DMS53 treated with DMSO at 0.1 percent for 48 hours (cell line): ENCODE measurements at regions not wholly inside any gene's neighbourhood (a gene's known extent, or its start where the extent isn't known, plus 50 kb on each side); places are given as distances from the start of the nearest gene placed in this dataset.
"Not testable (repeated sequence)": the region's sequence is repeated elsewhere in the genome, so short reads cannot be mapped to it uniquely, and the experiment has no call there.

ENCODE experiments used
- DNase-seq: peaks from one replicate; lab custom pipeline; 2025; ENCODE audit not compliant: unreplicated experiment; lab: John Stamatoyannopoulos, UW

DNA sequence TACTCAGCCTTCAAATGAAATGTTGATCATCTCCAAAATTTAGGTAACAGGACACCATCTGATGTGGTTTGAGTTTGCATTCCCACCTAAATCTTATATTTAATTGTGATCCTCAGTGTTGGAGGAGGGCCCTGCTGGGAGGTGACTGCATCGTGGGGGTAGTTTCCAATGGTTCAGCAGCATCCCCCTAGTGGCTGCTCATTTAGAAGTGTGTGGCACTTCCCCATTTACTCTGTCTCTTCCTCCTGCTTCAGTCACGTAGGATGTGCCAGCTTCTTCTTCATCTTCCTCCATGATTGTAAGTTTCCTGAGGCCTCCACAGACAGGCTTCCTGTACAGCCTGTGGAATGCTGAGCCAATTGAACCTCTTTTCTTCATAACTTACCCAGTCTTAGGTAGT is 731.2 kb downstream of the USP25 start:
- no peak for DNase-seq

DNA sequence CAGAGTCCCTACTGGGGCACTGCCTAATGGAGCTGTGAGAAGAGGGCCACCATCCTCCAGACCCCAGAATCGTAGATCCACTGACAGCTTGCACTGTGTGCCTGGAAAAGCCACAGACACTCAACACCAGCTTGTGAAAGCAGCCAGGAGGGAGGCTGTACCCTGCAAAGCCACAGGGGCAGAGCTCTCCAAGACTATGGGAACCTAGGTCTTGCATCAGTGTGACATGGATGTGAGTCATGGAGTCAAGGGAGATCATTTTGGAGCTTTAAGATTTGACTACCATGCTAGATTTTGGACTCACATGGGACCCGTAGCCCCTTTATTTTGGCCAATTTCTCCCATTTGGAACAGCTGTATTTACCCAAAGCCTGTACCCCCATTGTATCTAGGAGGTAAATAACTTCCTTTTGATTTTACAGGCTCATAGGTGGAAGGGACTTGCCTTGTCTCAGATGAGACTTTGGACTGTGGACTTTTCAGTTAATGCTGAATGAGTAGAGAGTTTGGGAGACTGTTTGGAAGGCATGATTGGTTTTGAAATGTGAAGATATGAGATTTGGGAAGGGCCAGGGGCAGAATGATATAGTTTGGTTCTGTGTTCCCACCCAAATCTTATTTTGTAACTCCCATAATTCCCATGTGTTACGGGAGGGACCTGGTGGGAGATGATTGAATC is 734.6 kb downstream of the USP25 start:
- not testable (repeated sequence) for DNase-seq

DNA sequence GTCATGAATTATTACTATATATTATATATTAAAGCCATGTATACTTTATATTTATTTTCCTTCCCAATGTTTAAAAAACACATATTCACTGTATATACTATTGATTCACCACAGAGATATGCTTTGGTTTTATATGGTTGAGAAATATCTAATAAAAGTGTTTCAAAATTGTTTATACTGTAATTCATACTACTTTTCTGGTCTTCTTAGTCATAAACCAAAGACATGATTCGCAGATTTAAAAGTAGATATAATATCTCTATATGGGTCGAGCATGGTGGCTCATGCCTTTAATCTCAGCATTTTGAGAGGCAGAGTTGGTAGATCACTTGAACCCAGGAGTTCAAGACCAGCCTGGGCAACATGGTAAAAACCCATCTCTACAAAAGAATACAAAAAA is 738.4 kb downstream of the USP25 start:
- no peak for DNase-seq

DNA sequence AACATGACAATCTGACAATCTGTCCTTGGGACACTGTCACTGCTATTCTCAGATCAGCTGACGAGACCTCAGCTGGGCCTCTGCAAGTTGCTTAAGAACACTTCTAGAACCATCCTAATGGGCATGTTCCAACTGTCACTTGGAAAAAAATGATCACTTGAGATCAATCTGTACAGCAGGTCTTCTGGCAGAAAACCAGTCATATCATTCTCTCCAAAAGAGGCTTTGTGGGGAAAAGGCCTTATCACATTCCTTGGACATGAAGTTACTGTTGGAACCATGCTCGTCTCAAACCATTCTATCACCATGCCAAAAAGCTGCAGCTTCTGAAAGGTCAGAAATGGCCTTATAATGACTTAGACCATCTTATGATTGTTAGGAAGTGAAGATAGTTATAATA is 744.2 kb downstream of the USP25 start:
- DNase-seq: no peak

DNA sequence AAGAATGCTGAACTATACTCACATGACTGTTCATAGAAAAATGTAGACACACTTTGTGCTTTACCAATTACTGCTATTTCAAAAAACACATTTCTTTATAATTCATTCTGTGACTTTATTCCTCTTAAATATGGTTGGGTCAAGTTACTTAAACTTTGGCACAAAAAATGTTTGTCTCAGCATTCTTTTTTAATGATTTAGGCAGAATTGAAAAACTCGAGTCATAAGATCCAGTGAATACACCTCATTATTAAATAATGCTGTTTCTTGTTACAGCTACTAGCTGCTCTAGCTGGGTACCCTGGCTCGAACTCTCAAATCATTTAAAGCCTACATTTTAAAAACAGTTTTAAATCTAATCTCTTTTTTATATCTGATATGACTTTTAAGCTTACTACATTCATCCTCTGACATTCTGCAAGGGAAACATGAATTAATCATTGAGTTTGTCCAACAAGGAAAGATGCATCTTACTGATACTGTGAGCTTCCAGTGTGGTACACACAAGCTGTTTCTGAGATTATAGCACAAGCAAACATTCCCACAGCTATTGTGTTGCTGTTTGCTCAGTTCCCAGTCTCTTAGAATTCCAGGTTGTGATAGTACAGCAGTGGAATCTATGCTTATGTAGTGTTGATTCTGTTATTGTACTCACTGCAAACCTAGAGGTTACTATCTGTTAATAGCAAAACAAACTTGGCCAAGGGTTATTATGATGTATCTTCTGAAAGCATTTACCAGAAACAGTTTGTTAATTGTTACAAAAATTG is 746.5 kb downstream of the USP25 start:
- DNase-seq: peak; percentile 55

DNA sequence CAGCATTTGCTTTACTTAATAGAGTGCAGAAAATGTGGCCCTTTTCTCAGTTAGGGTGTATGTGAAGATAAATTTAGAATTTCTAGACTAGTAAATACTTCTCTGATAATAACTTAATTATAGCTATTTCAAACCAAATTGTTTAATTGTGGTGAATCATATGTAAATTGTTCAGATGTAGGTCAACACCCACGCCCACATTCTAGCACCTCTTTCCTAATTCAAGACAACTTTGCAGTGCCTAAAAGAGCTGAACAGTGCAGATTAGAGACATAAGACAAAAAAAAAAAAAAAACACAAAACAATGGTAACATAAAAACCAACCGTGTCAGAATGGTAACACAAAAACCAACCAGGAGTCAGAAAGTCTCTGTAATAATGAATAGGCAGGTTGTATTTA is 758.3 kb downstream of the USP25 start:
- DNase-seq: no peak

DNA sequence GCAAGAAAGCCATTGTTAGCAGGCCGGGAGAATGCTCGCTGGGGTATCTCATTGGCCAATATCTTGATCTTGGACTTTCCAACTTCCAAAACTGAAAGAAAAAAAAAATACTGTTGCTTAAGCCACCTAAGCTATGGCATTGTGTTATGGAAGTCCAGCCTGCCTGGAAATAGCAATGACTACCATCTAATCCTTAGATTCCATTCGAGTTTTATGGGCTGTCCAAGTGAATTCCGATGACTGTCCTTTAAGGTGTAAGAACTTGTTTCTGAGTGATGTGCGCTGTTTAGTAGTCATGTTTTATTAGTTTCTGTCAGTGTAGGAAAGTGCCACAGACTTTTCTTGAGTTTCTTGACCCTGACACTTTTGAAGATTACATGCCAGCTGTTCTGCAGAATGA is 762.6 kb downstream of the USP25 start:
- DNase-seq: no peak

DNA sequence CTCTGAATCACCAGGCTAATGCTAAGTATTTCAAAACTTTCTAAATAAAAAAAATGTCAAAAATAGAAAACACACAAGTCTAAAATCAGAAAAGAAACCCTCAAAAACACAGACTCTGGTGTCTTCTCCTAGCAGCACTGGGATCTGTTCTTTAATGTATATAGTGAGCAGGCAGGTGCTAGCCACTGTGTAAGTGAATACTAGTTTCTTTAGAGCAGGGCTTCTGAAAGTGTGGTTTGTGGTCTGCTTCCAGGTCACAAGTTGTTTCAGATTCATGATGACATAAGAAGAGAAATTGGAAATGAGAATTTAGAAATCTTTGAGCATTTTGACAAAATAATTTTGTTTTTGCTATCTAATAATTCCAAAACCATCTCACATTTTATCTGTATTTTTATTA is 763.1 kb downstream of the USP25 start:
- no peak for DNase-seq

DNA sequence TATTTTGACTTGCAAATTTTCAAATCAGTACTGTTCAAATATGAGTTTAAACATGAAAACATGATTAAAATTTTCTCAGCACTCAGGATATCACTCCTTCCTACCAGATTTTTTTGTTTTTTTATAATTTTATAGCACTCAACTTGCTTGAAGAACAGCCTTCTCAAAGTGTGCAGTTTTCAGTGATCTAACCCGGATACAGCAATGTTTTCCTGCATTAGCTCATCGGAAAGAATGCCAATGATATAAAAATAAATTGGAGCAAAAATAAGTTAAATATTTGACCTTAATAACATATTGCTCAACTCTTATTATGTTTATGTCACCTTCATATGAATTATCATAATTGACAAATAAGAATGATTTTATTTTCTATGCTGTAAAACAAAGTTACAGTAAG is 766.8 kb downstream of the USP25 start:
- no peak for DNase-seq

DNA sequence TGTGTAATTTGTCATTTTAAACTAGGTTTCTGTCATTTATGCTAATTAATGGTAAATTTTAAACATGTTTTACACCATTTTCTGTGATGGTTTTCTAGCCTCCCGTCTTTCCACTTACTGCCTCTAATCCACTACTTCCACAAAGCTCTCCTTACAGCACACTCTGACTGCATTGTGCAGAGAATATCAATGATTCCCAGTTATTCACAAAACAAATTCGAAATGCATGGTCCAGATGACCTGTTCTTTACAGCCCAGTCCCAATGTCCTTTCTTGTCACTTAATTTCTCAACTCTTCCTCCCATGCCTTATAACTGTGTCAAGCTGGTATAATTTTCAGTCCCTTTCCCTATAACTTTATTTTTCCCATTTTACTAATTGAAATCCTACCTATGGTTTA is 770.5 kb downstream of the USP25 start:
- DNase-seq: no peak

DNA sequence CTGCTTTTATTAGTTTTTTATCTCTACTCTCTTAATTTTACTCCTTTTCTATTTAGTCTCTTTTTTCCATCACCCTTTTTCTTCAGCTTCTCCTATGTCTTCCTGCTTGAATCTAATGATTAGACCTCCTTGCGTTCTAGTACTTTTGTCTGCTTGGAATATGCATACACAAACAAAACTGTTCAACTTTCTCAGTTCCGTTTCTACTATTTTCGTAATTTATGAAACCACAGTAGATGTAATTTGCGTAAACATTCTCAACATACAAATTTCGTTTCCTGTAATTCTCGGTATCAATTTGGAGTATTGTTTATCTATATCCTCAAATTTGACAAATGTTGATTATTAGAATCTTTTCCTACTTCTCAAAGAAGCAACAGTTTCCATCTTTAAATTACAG is 772.5 kb downstream of the USP25 start:
- DNase-seq: no peak

DNA sequence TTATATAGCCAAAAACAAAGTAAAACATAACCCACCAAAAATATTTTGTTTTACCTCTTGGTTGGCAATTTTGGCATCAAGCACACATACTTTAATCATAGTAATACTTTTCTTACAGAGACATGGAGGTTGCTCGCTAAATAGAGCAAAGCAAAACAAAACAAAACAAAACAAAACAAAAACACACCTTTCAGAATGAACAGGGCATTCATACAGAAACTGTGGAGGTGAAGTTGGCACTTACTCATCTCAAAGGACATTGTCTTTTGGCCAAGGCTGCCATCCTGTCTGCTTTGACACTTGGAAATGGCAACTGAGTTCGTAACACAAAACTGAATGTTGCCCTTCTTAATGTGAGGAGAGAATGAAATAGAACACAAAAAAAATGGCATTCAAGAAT is 773.1 kb downstream of the USP25 start:
- DNase-seq: no peak

DNA sequence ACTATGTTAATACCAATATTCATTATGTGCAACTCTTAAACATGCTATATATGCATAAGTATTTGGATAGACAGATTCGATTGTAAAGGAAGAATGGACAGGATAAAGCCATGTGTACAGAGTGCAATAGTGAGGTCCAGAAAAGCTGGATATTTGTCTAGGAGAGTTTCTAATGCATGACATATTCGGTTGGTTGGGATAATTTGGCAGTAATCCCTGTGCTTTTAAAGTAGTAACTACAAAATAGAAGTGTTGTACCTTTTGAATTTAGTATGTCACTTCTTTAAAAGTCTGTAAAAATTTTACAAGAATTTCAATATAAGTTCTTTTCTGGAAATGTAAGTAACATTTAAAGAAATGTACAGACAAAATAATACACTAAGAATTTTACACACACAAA is 774.5 kb downstream of the USP25 start:
- DNase-seq: no peak

DNA sequence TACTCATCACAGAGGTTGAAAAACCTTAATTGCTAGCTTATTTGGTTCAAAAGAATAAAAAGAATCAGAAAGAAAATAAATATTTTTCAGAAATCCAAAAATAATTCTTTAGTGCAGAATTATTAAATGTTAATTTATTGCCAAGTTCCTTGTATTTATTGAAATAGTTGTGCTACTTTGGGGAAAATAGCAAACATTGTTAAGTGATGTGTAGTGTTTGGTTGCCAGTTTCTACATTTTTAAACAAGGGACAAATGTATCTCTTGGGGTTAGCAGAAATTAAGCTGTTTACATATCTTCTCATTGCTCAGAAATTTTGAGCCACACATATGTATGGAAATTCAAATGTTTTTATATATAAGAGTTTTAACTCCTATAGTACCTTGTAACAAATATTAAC is 775.0 kb downstream of the USP25 start:
- no peak for DNase-seq

DNA sequence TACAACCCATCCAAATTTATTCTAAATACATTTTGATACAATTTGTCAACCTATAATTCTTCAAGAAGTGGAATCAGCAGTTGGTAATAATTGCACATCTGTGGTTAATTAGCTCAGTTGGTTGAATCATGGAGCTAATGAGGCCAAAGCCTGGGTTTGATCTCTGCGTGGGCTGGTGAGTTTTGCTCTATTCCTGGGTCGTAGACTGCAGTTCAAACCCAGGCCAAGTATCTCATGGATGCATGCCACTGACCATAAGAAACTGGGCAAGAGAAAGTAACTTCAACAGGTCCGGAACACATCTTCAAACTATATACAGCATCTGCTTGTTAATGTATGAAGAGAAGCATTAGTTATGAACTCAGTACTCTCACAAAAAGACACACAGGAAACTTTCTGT is 779.7 kb downstream of the USP25 start:
- no peak for DNase-seq

DNA sequence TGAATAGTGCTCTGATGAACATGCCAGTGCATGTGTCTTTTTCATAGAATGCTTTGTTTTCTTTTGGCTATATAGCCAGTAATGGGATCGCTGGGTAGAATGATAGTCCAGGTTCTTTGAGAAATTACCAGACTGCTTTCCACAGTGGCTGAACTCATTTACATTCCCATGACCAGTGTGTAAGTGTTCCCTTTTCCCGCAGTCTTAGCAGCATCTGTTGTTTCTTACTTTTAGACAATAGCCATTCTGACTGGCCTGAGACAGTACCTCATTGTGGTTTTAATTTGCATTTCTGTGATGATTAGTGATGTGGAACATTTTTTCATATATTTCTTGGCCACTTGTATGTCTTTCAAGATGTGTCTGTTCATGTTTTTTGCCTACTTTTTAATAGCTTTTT is 784.5 kb downstream of the USP25 start:
- no peak for DNase-seq

DNA sequence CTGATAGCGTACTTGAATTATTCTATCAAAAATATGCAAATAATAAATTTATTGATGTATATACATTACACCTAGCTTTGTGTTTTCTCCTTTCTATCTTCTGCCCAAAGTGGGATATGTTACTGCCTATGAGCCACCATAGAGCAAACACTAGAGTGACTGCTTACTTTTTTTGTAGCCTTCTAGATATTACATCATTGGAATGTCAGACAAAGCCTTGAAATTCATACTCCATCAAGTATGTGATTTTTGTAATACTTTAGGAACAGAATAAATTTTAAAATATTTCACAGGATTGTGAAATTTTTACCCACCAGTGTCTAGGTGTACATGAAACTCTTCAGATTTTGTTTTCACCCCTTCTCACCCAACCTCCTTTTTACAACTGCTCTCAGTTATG is 787.6 kb downstream of the USP25 start:
- no peak for DNase-seq

DNA sequence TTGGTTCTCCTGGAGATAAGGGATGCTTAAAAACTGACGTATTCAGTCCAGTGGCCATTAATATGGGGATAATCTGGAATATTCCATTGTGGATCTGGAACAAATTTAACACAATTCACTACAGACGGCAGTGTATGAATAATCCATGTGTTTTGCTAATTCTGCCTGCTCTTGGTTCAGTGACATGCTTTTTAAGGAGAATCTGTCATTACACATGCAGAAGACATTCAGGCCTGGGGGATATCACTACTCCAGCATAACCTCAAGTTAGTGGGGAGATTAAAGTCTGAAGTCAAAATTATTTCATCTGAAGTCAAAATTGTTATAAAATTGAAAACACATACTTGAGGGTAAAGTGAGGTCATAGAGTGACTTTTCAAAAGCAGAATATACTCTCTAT is 789.3 kb downstream of the USP25 start:
- no peak for DNase-seq

DNA sequence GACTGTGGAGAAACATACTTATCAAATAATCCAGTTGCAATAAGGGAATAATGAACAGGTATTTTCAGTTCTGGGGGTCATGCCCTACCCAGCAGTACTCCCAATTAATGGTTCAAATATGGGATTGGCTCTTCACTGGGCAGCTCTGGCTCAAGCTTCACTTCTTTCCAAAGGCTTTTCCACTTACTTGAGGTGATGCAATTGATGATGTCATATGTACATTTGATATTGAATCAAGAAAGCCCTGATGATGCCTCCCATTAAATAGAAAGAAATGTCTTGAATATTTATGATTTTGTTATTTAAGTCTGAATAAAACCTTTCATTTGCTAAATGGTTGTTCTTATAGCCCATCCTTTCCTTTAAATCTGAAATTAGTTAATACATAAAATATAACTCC is 789.9 kb downstream of the USP25 start:
- DNase-seq: no peak

DNA sequence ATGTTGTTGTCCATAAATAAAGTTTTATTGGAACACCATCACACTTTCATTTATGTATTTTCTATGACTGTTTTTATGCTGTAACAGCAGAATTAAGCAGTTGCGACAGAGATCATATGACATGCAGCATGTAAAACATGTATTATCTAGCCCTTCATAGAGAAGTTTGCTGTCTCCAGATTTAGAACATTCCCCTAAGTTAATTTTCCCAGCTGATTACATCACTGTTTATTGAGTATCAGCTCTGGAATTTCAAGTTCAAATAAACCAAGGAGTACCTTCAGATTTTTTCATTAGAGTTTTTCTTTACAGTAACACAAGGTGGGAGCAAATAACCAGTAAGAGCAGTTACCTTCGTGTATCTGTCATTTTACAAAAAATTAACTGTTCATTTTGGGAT is 792.8 kb downstream of the USP25 start:
- DNase-seq: no peak

DNA sequence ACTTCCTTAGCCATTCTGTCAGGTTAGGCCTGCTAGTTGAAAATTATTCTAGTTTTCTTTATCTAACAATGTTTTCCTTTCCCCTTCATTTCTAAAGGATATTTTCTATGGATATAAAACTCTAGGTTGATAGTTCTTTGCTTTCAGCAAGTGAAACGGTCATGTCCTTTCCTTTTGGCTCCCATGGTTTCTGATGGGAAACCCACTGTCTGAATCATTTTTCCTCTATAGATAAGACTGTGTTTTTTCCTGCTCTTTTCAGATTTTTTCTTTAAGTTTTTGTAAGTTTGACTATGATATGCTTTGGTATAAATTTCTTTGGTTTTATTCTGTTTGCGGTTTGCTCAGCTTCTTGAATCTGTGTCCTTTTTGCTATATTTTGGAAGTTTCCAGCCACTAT is 800.9 kb downstream of the USP25 start:
- DNase-seq: no peak

DNA sequence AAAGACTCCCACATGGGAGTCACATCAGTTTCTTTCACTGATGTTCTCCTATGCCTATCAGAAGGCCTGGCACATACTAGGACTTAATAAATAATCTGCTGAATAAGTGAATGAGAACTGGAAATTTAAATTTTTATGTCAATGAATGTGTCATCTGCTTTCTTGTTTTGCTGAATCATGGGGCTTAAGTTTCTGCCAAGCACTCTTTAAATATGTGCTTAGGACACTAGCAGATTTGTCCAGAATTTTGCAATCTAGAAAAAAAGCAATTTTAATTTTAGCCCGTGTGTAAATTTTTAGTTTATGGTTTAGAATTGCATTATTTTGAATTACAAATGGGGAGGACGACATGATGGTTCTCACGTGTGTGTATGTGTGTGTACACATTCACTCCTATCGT is 803.1 kb downstream of the USP25 start:
- DNase-seq: no peak
